GM23248 (cell line): ENCODE measurements at regions not wholly inside any gene's neighbourhood (a gene's known extent, or its start where the extent isn't known, plus 50 kb on each side); places are given as distances from the start of the nearest gene placed in this dataset.

Source experiments
- EZH2 ChIP-seq: fragments of 200-600 bp; sonication (generic); IDR thresholded peaks from 2 replicates; pipeline ENCODE4 v1.6.1; 2018; ENCODE audit warnings: antibody characterized with exemption, mild to moderate bottlenecking; ENCODE audit not compliant: insufficient read depth, poor library complexity, severe bottlenecking
- EZH2phosphoT487 ChIP-seq: fragments of 200-600 bp; sonication (generic); IDR thresholded peaks from 2 replicates; pipeline ENCODE4 v1.6.1; 2018; ENCODE audit warnings: antibody characterized with exemption, moderate library complexity, mild to moderate bottlenecking, low read depth; ENCODE audit not compliant: insufficient read depth

DNA sequence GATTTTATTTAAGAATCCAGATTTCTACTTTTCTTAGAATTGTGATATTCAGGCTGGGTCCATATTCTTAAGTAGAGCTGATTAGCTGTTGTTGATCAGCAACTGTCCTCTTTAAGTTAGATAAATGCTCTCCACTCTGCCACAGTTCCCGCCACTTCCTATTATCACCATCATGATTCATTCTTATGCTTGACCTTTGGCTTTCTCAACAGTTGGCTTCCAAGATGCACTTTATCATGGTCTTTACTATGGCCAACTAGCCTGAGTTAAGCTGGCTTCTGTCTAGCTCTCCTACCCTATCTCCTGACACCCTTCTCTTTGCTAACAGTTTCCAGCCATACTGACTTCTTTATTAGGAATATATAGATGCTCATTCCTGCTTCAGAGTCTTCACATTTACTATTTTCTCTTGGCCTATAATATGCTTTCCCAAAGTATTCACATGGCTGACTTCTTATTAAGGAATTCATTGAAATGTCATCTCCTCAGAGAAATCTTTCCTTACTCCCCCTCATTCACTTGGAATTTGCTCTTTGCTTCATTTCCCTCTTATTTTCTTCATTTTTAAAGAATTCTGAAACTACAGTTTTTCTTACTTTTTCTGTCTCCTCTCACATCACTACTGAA is 149.0 kb upstream of the IGF1 start:
- TF ChIP-seq EZH2, result no peak
- TF ChIP-seq EZH2phosphoT487, result no peak
